B cell (primary cell): ENCODE measurements at regions not wholly inside any gene's neighbourhood (a gene's known extent, or its start where the extent isn't known, plus 50 kb on each side); places are given as distances from the start of the nearest gene placed in this dataset.

Source experiments
- ATAC-seq: fragments of 200-7000 bp; cut with Tn5 transposase; one replicate; pipeline ENCODE4 v1.10.0; 2021; ENCODE audit warnings: low read depth, mild to moderate bottlenecking, moderate number of reproducible peaks, moderate library complexity
- CTCF ChIA-PET: fragments of 350-600 bp; sonication (Branson Sonifier 250); formaldehyde crosslinking; loops from one replicate; lab custom pipeline; 2021; ENCODE audit warnings: antibody characterized with exemption, inconsistent platforms; lab: Charles Lee
- POLR2A ChIA-PET: fragments of 350-600 bp; sonication (Branson Sonifier 250); formaldehyde crosslinking; loops from one replicate; lab custom pipeline; 2021; ENCODE audit warnings: antibody characterized with exemption; lab: Charles Lee
- DNase-seq: peaks from one replicate; pipeline ENCODE4 v3.0.0; 2013
- H2AFZ ChIP-seq: 2 replicates; pipeline ENCODE4 v1.6.1; 2012; ENCODE audit warnings: mild to moderate bottlenecking, low read depth, low read length; ENCODE audit not compliant: insufficient read depth, poor library complexity, severe bottlenecking
- H3K27ac ChIP-seq, 2 donors: 1 replicate in 1 of 2; 2 replicates in 1 of 2; pipeline ENCODE4 v1.5.1; 2012 to 2013; ENCODE audit warnings: low read length in 2 of 2, mild to moderate bottlenecking in 2 of 2, moderate library complexity in 1 of 2
- H3K27me3 ChIP-seq, 4 experiments: fragments of 200-600 bp in 1 of 4; sonication (generic) in 1 of 4; replicated peaks in 1 of 4; 1 replicate in 2 of 4; 2 replicates in 2 of 4; pipeline versions ENCODE4 v1.6.1 to v1.7.0; 2013 to 2016; ENCODE audit warnings: low read length in 3 of 4, mild to moderate bottlenecking in 2 of 4, mixed read lengths in 1 of 4, moderate library complexity in 1 of 4; ENCODE audit not compliant: insufficient read depth in 4 of 4, control insufficient read depth in 3 of 4; ENCODE audit errors: control extremely low read depth in 1 of 4
- H3K36me3 ChIP-seq, 2 experiments: replicated peaks in 1 of 2; 1 replicate in 1 of 2; 2 replicates in 1 of 2; pipeline versions ENCODE4 v1.6.1 to v1.7.1; 2013; ENCODE audit warnings: low read length in 1 of 2; ENCODE audit not compliant: insufficient read depth in 2 of 2, control insufficient read depth in 1 of 2; ENCODE audit errors: control extremely low read depth in 1 of 2, extremely low read depth in 1 of 2
- H3K4me1 ChIP-seq, 2 donors: fragments of 200-600 bp in 1 of 2; sonication (generic) in 1 of 2; 1 replicate in 1 of 2; 2 replicates in 1 of 2; pipeline versions ENCODE4 v1.5.1 to v1.6.1; 2013 to 2017; ENCODE audit warnings: low read length in 2 of 2; ENCODE audit not compliant: control insufficient read depth in 2 of 2, insufficient read depth in 2 of 2
- H3K4me2 ChIP-seq: replicated peaks from 2 replicates; pipeline ENCODE3; 2012; ENCODE audit warnings: mild to moderate bottlenecking, low read depth, low read length; ENCODE audit not compliant: poor library complexity, severe bottlenecking
- H3K4me3 ChIP-seq, 5 experiments: fragments of 200-600 bp in 1 of 5; sonication (generic) in 1 of 5; 1 replicate in 3 of 5; 2 replicates in 2 of 5; pipeline versions ENCODE4 v1.5.1 to v1.7.0; 2011 to 2016; ENCODE audit warnings: low read length in 4 of 5, mild to moderate bottlenecking in 4 of 5, low read depth in 2 of 5, control low read depth in 1 of 5, moderate library complexity in 1 of 5; ENCODE audit not compliant: insufficient read depth in 1 of 5; ENCODE audit errors: control extremely low read depth in 1 of 5, extremely low read depth in 1 of 5
- H3K79me2 ChIP-seq: fragments of 200-600 bp; sonication (generic); one replicate; pipeline ENCODE4 v1.6.0; 2016; ENCODE audit warnings: low read length; ENCODE audit not compliant: control insufficient read depth, insufficient read depth
- H3K9ac ChIP-seq: fragments of 200-600 bp; sonication (generic); 2 replicates; pipeline ENCODE4 v1.6.1; 2017; ENCODE audit warnings: mild to moderate bottlenecking, low read length, moderate library complexity
- H3K9me3 ChIP-seq, 3 donors: one replicate each; pipeline versions ENCODE4 v1.6.1 to v1.7.1; 2013; ENCODE audit warnings: low read length in 2 of 3; ENCODE audit not compliant: control insufficient read depth in 2 of 3, insufficient read depth in 1 of 3; ENCODE audit errors: control extremely low read depth in 1 of 3
- H4K20me1 ChIP-seq: 2 replicates; pipeline ENCODE4 v1.6.0; 2012; ENCODE audit warnings: mild to moderate bottlenecking, low read length; ENCODE audit not compliant: insufficient read depth, control insufficient read depth, poor library complexity, severe bottlenecking
- H3K27ac Mint-ChIP-seq: one replicate; pipeline ENCODE4 v1.8.0; 2021; ENCODE audit warnings: mixed read lengths
- H3K27me3 Mint-ChIP-seq: one replicate; pipeline ENCODE4 v1.8.0; 2021; ENCODE audit warnings: mixed read lengths
- H3K4me1 Mint-ChIP-seq: one replicate; pipeline ENCODE4 v1.8.0; 2021; ENCODE audit warnings: mixed read lengths
- H3K4me3 Mint-ChIP-seq: one replicate; pipeline ENCODE4 v1.8.0; 2021; ENCODE audit warnings: mixed read lengths
- H3K9me3 Mint-ChIP-seq: one replicate; pipeline ENCODE4 v1.8.0; 2022; ENCODE audit warnings: mixed read lengths; ENCODE audit not compliant: insufficient read depth
- EZH2 ChIP-seq: IDR thresholded peaks from 2 replicates; pipeline ENCODE4 v1.6.1; 2012; ENCODE audit warnings: borderline replicate concordance, low read depth, mild to moderate bottlenecking, moderate library complexity, low read length; ENCODE audit not compliant: insufficient read depth, poor library complexity, severe bottlenecking
- WGBS: methylation state at CpG from one replicate; pipeline ENCODE4 v1.1.5; 2013; ENCODE audit warnings: missing lambda C conversion rate; ENCODE audit not compliant: insufficient coverage; 5-methylcytosine and 5-hydroxymethylcytosine counted together
- intact Hi-C: fragments of 100-400 bp; cut with micrococcal nuclease; formaldehyde crosslinking; loops from one replicate; pipeline ENCODE4 v1.10.0; 2022
- TF ChIP-seq, protein P1 (sequence below): fragments of 200-600 bp; IDR thresholded peaks from one replicate; pipeline ENCODE4 v1.8.0; 2022; ENCODE audit warnings: antibody characterized with exemption, mild to moderate bottlenecking

GRCh38 chr3:88691081-88691480 lies 416.3 kb upstream of the EPHA3 start:
- Histone ChIP-seq H3K4me3 (no peak overlapping the region), H3K4me2 (no peak overlapping the region), H3K9ac (no peak overlapping the region), H3K4me1 (no peaks in the 10 kb centered on the region), H4K20me1 (no peaks in the 10 kb centered on the region), H3K79me2 (no peaks in the 10 kb centered on the region), H3K27me3 (no peaks in the 10 kb centered on the region), H3K36me3 (no peaks in the 10 kb centered on the region), H3K27ac (no peak overlapping the region), H3K9me3 (peaks cover 0 to 11% (median 0%) of the 10 kb centered on the region in 3 donors), H2AFZ (no peak overlapping the region)
- ChIA-PET CTCF (no interaction called here), POLR2A (no interaction called here)
- Mint-ChIP-seq H3K27me3 (no peaks in the 10 kb centered on the region), H3K4me3 (no peak overlapping the region), H3K4me1 (no peaks in the 10 kb centered on the region), H3K9me3 (no peaks in the 10 kb centered on the region), H3K27ac (no peak overlapping the region)
- no peak for TF ChIP-seq EZH2
- TF ChIP-seq, protein P1, sequence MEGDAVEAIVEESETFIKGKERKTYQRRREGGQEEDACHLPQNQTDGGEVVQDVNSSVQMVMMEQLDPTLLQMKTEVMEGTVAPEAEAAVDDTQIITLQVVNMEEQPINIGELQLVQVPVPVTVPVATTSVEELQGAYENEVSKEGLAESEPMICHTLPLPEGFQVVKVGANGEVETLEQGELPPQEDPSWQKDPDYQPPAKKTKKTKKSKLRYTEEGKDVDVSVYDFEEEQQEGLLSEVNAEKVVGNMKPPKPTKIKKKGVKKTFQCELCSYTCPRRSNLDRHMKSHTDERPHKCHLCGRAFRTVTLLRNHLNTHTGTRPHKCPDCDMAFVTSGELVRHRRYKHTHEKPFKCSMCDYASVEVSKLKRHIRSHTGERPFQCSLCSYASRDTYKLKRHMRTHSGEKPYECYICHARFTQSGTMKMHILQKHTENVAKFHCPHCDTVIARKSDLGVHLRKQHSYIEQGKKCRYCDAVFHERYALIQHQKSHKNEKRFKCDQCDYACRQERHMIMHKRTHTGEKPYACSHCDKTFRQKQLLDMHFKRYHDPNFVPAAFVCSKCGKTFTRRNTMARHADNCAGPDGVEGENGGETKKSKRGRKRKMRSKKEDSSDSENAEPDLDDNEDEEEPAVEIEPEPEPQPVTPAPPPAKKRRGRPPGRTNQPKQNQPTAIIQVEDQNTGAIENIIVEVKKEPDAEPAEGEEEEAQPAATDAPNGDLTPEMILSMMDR = no peak
- DNase-seq (no peak), ATAC-seq (no peak)
- WGBS = no CpG with 5 or more reads among the region's 3 CpGs
- intact Hi-C loops = no loop called here

DNA sequence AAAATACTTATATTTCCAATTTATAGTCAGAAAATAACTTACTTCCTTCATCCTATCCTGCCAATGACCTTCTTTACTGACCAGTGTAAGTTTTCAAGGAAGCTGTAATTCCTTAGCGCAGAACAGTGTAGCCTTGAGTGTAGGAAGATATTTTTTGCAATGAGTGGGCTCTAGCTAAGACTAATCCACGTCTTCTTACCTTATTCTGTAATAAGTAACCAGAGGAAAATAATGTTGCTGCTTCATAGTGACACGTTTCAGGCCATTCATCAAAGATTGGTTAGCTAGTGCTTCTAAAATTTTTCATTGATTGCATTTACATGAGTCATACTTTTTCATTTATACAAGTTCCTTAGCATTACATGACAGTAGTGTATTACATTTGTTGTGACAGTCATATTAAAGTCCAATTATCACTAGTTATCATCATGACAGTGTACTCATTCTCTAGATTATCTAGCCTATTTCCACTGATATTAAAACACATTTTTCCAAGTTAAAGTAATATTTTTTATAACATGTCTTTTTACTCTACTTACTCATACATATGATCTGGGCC lies 403.8 kb upstream of the EPHA3 start:
- intact Hi-C loops = no loop called here
- no peaks in the 10 kb centered on the region for H3K4me1 ChIP-seq
- no peak for TF ChIP-seq EZH2
- TF ChIP-seq, protein P1 = no peak
- no peaks in the 10 kb centered on the region for H3K9me3 ChIP-seq
- Mint-ChIP-seq H3K4me1 (no peaks in the 10 kb centered on the region), H3K9me3 (no peaks in the 10 kb centered on the region), H3K27me3 (no peaks in the 10 kb centered on the region), H3K27ac (no peak overlapping the region), H3K4me3 (no peak overlapping the region)
- no peaks in the 10 kb centered on the region for H3K79me2 ChIP-seq
- ChIA-PET CTCF (no interaction called here), POLR2A (no interaction called here)
- H3K4me2 ChIP-seq = no peak overlapping the region
- H3K27me3 ChIP-seq = no peaks in the 10 kb centered on the region
- ATAC-seq (no peak), DNase-seq (no peak)
- WGBS = no CpG with 5 or more reads among the region's 3 CpGs
- no peaks in the 10 kb centered on the region for H4K20me1 ChIP-seq
- H3K27ac ChIP-seq = no peak overlapping the region
- H2AFZ ChIP-seq = no peak overlapping the region
- no peak overlapping the region for H3K4me3 ChIP-seq
- H3K9ac ChIP-seq = no peak overlapping the region
- no peaks in the 10 kb centered on the region for H3K36me3 ChIP-seq
